ENCODE measurements at regions not wholly inside any gene's neighbourhood (a gene's known extent, or its start where the extent isn't known, plus 50 kb on each side); places are given as distances from the start of the nearest gene placed in this dataset.

- no peaks in the 10 kb centered on the region for H3K27me3 ChIP-seq (ENCODE audit: insufficient read depth, low read length)
- H3K4me3 ChIP-seq (ENCODE audit: insufficient read depth, low read length), result no peak overlapping the region
- TF ChIP-seq CTCF (IDR thresholded peaks at IDR 0.05; ENCODE audit: extremely low read depth, low read depth, low read length), result no peak
- H3K4me1 ChIP-seq (ENCODE audit: insufficient read depth, low read length), result no peaks in the 10 kb centered on the region
- H3K27ac ChIP-seq (ENCODE audit: low read depth, low read length), result no peak overlapping the region
- no peaks in the 10 kb centered on the region for H3K79me2 ChIP-seq (ENCODE audit: insufficient read depth, low read length)
- H3K4me2 ChIP-seq (ENCODE audit: insufficient read depth, low read length), result no peak overlapping the region
- no peak overlapping the region for H2AFZ ChIP-seq (ENCODE audit: low read length)
- no peaks in the 10 kb centered on the region for H4K20me1 ChIP-seq (ENCODE audit: insufficient read depth, low read length)
- peak; percentile 77 for DNase-seq (ENCODE audit: insufficient read length, low spot score, missing footprints)
- H3K36me3 ChIP-seq (ENCODE audit: insufficient read depth, low read length), result no peaks in the 10 kb centered on the region
- H3K9me3 ChIP-seq (ENCODE audit: low read depth, low read length), result peaks cover 2% of the 10 kb centered on the region
These were observed 1370.3 kb upstream of the CITED2 start for GRCh38 chr6:140744659-140745320.

DNA sequence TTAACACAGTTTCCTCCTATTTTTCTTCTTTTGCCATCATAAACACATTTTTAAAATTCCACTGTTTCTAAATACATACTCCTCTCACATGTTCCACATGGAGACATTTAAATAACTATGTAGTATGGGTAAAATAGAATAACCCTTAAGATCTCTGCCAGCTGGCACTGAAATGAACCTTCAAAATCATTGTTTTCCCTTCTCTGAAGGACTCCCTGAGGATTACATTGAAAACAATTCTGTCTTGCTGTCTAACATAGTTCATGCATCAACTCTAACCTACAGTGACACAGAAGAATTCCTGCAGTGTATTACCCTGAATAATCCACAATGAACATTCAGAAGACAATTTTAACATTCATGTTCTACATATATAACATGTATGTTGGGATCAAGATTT, 1361.8 kb upstream of the CITED2 start:
- no peak for TF ChIP-seq CTCF (IDR thresholded peaks at IDR 0.05; ENCODE audit: extremely low read depth, low read depth, low read length)
- no peaks in the 10 kb centered on the region for H4K20me1 ChIP-seq (ENCODE audit: insufficient read depth, low read length)
- no peak overlapping the region for H3K27ac ChIP-seq (ENCODE audit: low read depth, low read length)
- no peaks in the 10 kb centered on the region for H3K27me3 ChIP-seq (ENCODE audit: insufficient read depth, low read length)
- no peak overlapping the region for H3K4me2 ChIP-seq (ENCODE audit: insufficient read depth, low read length)
- H3K9me3 ChIP-seq (ENCODE audit: low read depth, low read length), result no peaks in the 10 kb centered on the region
- no peaks in the 10 kb centered on the region for H3K79me2 ChIP-seq (ENCODE audit: insufficient read depth, low read length)
- peak; percentile 3 for DNase-seq (ENCODE audit: insufficient read length, low spot score, missing footprints)
- no peaks in the 10 kb centered on the region for H3K36me3 ChIP-seq (ENCODE audit: insufficient read depth, low read length)
- no peak overlapping the region for H2AFZ ChIP-seq (ENCODE audit: low read length)
- H3K4me1 ChIP-seq (ENCODE audit: insufficient read depth, low read length), result peaks cover 13% of the 10 kb centered on the region
- H3K4me3 ChIP-seq (ENCODE audit: insufficient read depth, low read length), result no peak overlapping the region

GRCh38 chr6:140732991-140733390, 1358.5 kb upstream of the CITED2 start:
- no peak for TF ChIP-seq CTCF (IDR thresholded peaks at IDR 0.05; ENCODE audit: extremely low read depth, low read depth, low read length)
- Histone ChIP-seq H3K4me3 (ENCODE audit: insufficient read depth, low read length) (no peak overlapping the region), H3K9me3 (ENCODE audit: low read depth, low read length) (no peaks in the 10 kb centered on the region), H4K20me1 (ENCODE audit: insufficient read depth, low read length) (no peaks in the 10 kb centered on the region), H3K27me3 (ENCODE audit: insufficient read depth, low read length) (no peaks in the 10 kb centered on the region), H3K4me1 (ENCODE audit: insufficient read depth, low read length) (peaks cover 13% of the 10 kb centered on the region), H3K4me2 (ENCODE audit: insufficient read depth, low read length) (no peak overlapping the region), H3K36me3 (ENCODE audit: insufficient read depth, low read length) (no peaks in the 10 kb centered on the region), H2AFZ (ENCODE audit: low read length) (no peak overlapping the region), H3K27ac (ENCODE audit: low read depth, low read length) (no peak overlapping the region), H3K79me2 (ENCODE audit: insufficient read depth, low read length) (no peaks in the 10 kb centered on the region)
- DNase-seq (ENCODE audit: insufficient read length, low spot score, missing footprints), result no peak

- H4K20me1 ChIP-seq (ENCODE audit: insufficient read depth, low read length), result no peaks in the 10 kb centered on the region
- no peak for DNase-seq (ENCODE audit: insufficient read length, low spot score, missing footprints)
- no peak for TF ChIP-seq CTCF (IDR thresholded peaks at IDR 0.05; ENCODE audit: extremely low read depth, low read depth, low read length)
These were observed 1357.7 kb upstream of the CITED2 start for GRCh38 chr6:140732155-140732554.

More at GRCh38 chr6:140732155-140732554, 1357.7 kb upstream of the CITED2 start:
- no peaks in the 10 kb centered on the region for H3K9me3 ChIP-seq (ENCODE audit: low read depth, low read length)
- no peaks in the 10 kb centered on the region for H3K79me2 ChIP-seq (ENCODE audit: insufficient read depth, low read length)
- no peak overlapping the region for H3K27ac ChIP-seq (ENCODE audit: low read depth, low read length)
- H3K4me3 ChIP-seq (ENCODE audit: insufficient read depth, low read length), result no peak overlapping the region
- H3K4me1 ChIP-seq (ENCODE audit: insufficient read depth, low read length), result peaks cover 13% of the 10 kb centered on the region
- peak overlapping the region; percentile 12 for H2AFZ ChIP-seq (ENCODE audit: low read length)
- no peaks in the 10 kb centered on the region for H3K36me3 ChIP-seq (ENCODE audit: insufficient read depth, low read length)
- H3K27me3 ChIP-seq (ENCODE audit: insufficient read depth, low read length), result no peaks in the 10 kb centered on the region
- H3K4me2 ChIP-seq (ENCODE audit: insufficient read depth, low read length), result no peak overlapping the region
